ENCODE measurements at regions not wholly inside any gene's neighbourhood (a gene's known extent, or its start where the extent isn't known, plus 50 kb on each side); places are given as distances from the start of the nearest gene placed in this dataset. TPM values are rescaled to one million over a fixed set of nuclear protein-coding genes. Genes with fewer than 3 reads are reported as not detected.

DNA sequence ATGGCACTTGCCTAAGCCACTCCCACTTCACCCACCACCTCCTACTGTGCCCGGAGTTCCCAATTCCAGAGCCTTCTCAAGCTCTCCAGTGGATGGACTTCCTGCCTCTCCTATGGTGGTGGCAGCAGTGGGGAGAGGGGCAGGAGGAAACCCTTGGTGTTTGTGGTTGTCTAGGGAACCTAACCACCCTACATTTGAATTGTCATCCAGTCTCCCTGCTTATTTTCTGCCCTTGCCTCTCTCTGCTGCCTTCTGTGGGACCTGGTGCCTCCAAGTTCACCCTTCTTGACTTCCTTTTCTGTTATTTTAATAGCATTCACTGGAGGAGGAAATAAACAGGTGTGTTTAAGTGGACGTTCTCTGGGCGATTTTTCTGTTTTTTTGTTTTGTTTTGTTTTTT lies 50.0 kb upstream of the HPCAL1 start:
- CTCF ChIA-PET: interaction anchor here (1.1 kb wide), 1 partner anchor 64 kb away, joined by 3 read pairs; no protein-coding TSS in a partner anchor
- dilution Hi-C loops (cut with MboI; ENCODE audit: extremely low pct_ligation_motif_present, low sequenced_read_pairs): no loop called here

More for the DNA sequence above, 50.0 kb upstream of the HPCAL1 start:
- TF ChIP-seq POLR2A (IDR thresholded peaks at IDR 0.05; ENCODE audit: low read depth, low read length) (no peak), POLR2AphosphoS5 (IDR thresholded peaks at IDR 0.05; ENCODE audit: insufficient read depth, low read depth, low read length) (no peak), FOS (IDR thresholded peaks at IDR 0.05; ENCODE audit: borderline replicate concordance, insufficient read depth, low read length) (no peak), MYC (IDR thresholded peaks at IDR 0.05; ENCODE audit: low read depth, low read length) (no peak), EZH2 (IDR thresholded peaks at IDR 0.05; ENCODE audit: borderline replicate concordance, low read depth, low read length, severe bottlenecking) (no peak), JUN (IDR thresholded peaks at IDR 0.05; ENCODE audit: borderline replicate concordance, insufficient read depth, insufficient read length, low read depth) (no peak), GATA2 (IDR thresholded peaks at IDR 0.05; ENCODE audit: insufficient read depth, insufficient read length, low read depth, low read length) (no peak)
- TF ChIP-seq, protein P1, sequence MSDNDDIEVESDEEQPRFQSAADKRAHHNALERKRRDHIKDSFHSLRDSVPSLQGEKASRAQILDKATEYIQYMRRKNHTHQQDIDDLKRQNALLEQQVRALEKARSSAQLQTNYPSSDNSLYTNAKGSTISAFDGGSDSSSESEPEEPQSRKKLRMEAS (IDR thresholded peaks at IDR 0.05; ENCODE audit: insufficient read depth, insufficient read length): no peak
- TF ChIP-seq, protein P2, sequence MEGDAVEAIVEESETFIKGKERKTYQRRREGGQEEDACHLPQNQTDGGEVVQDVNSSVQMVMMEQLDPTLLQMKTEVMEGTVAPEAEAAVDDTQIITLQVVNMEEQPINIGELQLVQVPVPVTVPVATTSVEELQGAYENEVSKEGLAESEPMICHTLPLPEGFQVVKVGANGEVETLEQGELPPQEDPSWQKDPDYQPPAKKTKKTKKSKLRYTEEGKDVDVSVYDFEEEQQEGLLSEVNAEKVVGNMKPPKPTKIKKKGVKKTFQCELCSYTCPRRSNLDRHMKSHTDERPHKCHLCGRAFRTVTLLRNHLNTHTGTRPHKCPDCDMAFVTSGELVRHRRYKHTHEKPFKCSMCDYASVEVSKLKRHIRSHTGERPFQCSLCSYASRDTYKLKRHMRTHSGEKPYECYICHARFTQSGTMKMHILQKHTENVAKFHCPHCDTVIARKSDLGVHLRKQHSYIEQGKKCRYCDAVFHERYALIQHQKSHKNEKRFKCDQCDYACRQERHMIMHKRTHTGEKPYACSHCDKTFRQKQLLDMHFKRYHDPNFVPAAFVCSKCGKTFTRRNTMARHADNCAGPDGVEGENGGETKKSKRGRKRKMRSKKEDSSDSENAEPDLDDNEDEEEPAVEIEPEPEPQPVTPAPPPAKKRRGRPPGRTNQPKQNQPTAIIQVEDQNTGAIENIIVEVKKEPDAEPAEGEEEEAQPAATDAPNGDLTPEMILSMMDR (IDR thresholded peaks at IDR 0.05; ENCODE audit: extremely low read depth in 1 of 2, insufficient read depth in 1 of 2, low read depth in 1 of 2, low read length in 2 of 2): no peak
- Histone ChIP-seq H3K9me1 (replicated peaks; ENCODE audit: control insufficient read depth, extremely low read depth, insufficient read depth, low read length) (no peaks in the 10 kb centered on the region), H3K36me3 (ENCODE audit: control insufficient read depth in 2 of 2, extremely low read depth in 1 of 2, insufficient read depth in 2 of 2, low read length in 2 of 2) (no peaks in the 10 kb centered on the region), H3K27ac (ENCODE audit: insufficient read depth, low read depth, low read length) (no peak overlapping the region), H3K4me3 (replicated peaks in 1 of 3; ENCODE audit: insufficient read depth in 1 of 3, low read depth in 1 of 3, low read length in 3 of 3) (no peak overlapping the region), H3K27me3 (ENCODE audit: control insufficient read depth in 2 of 2, insufficient read depth in 2 of 2, low read length in 2 of 2) (peaks cover 2 to 7% of the 10 kb centered on the region in 2 experiments), H3K4me1 (ENCODE audit: control insufficient read depth, extremely low read depth, insufficient read depth, low read length) (no peaks in the 10 kb centered on the region), H4K20me1 (replicated peaks; ENCODE audit: control insufficient read depth, extremely low read depth, insufficient read depth, low read length) (no peaks in the 10 kb centered on the region), H3K79me2 (ENCODE audit: control insufficient read depth, insufficient read depth, low read length) (no peaks in the 10 kb centered on the region), H3K9ac (replicated peaks; ENCODE audit: extremely low read depth, insufficient read depth, low read length) (no peak overlapping the region), H3K9me3 (replicated peaks; ENCODE audit: control insufficient read depth, insufficient read depth, low read length) (no peaks in the 10 kb centered on the region), H2AFZ (ENCODE audit: low read depth, low read length) (no peak overlapping the region), H3K4me2 (ENCODE audit: insufficient read depth, low read length) (no peak overlapping the region)
- POLR2A ChIA-PET: no interaction called here
- DNase-seq (ENCODE audit: low read depth, low spot score): no peak
- no peak for FAIRE-seq
- intact Hi-C loops (cut with micrococcal nuclease): no loop called here
- BruUV-seq (replicated peaks): no TSS peak

Small RNA genes lying in the stretch of these regions (microRNA-seq; reads per million reads assigned to microRNA genes)
- gene MIR4261 (ENCODE audit: borderline number of aligned reads, borderline replicate concordance): not detected

Small RNA genes lying in the stretch of these regions (small RNA-seq; reads per million reads assigned to genes)
- gene MIR4261 (ENCODE audit: insufficient read depth, insufficient read length, low read depth, low replicate concordance): not detected

All from endothelial cell of umbilical vein (primary cell).